IMR-90 (cell line): ENCODE measurements at regions not wholly inside any gene's neighbourhood (a gene's known extent, or its start where the extent isn't known, plus 50 kb on each side); places are given as distances from the start of the nearest gene placed in this dataset.

Experiments
- ATAC-seq: fragments of 200-7000 bp; cut with Tn5 transposase; 2 replicates; pipeline ENCODE4 v1.9.1; 2020; ENCODE audit warnings: low read depth, mild to moderate bottlenecking, moderate library complexity
- BruUV-seq: library from RNA; stranded (reverse); fragments of 400-500 nt; replicated peaks from 2 replicates; lab custom pipeline; 2021; lab: Mats Ljungman, UMichigan
- CTCF ChIA-PET: fragments of 300-600 bp; formaldehyde crosslinking; extraction: SDS; loops from one replicate; lab custom pipeline; 2021; ENCODE audit warnings: antibody characterized with exemption; lab: Yijun Ruan, JAX
- POLR2A ChIA-PET: fragments of 300-600 bp; sonication (Branson Sonifier 250); formaldehyde crosslinking; loops from one replicate; lab custom pipeline; 2022; ENCODE audit warnings: antibody characterized with exemption; ENCODE audit not compliant: unreplicated experiment; lab: Charles Lee
- DNase-seq: peaks from one replicate; pipeline ENCODE4 v3.0.0; 2013
- H2AFZ ChIP-seq: replicated peaks from 2 replicates; pipeline ENCODE3; 2013; ENCODE audit warnings: low read length, mild to moderate bottlenecking; ENCODE audit not compliant: poor library complexity
- H2AK5ac ChIP-seq: 2 replicates; pipeline ENCODE4 v1.6.1; 2013; ENCODE audit warnings: low read depth, low read length, inconsistent platforms
- H2AK9ac ChIP-seq: replicated peaks from 2 replicates; pipeline ENCODE3; 2013; ENCODE audit warnings: mild to moderate bottlenecking, low read depth, low read length, moderate library complexity; ENCODE audit not compliant: poor library complexity
- H2BK120ac ChIP-seq: 2 replicates; pipeline ENCODE4 v1.6.1; 2013; ENCODE audit warnings: low read depth, low read length, inconsistent platforms
- H2BK15ac ChIP-seq: 3 replicates; pipeline ENCODE4 v1.6.1; 2013; ENCODE audit warnings: low read depth, low read length, inconsistent platforms
- H2BK20ac ChIP-seq: 2 replicates; pipeline ENCODE4 v1.6.1; 2013; ENCODE audit warnings: low read depth, mild to moderate bottlenecking, inconsistent platforms, low read length, moderate library complexity
- H2BK5ac ChIP-seq: 2 replicates; pipeline ENCODE4 v1.6.1; 2013; ENCODE audit warnings: mild to moderate bottlenecking, low read depth, low read length, inconsistent platforms; ENCODE audit not compliant: poor library complexity, severe bottlenecking
- H3K14ac ChIP-seq: replicated peaks from 2 replicates; pipeline ENCODE4 v1.6.1; 2013; ENCODE audit warnings: low read depth, low read length, inconsistent platforms
- H3K18ac ChIP-seq: 2 replicates; pipeline ENCODE4 v1.6.1; 2013; ENCODE audit warnings: low read depth, low read length, control low read depth
- H3K23ac ChIP-seq: 2 replicates; pipeline ENCODE4 v1.6.1; 2013; ENCODE audit warnings: low read depth, low read length, inconsistent platforms
- H3K27ac ChIP-seq: 2 replicates; pipeline ENCODE4 v1.5.1; 2013; ENCODE audit warnings: mild to moderate bottlenecking, control low read depth, low read length; ENCODE audit not compliant: insufficient read depth
- H3K27me3 ChIP-seq: 2 replicates; pipeline ENCODE4 v1.6.1; 2013; ENCODE audit warnings: low read length; ENCODE audit not compliant: control insufficient read depth, insufficient read depth
- H3K36me3 ChIP-seq: 2 replicates; pipeline ENCODE4 v1.6.1; 2013; ENCODE audit warnings: low read length, mixed read lengths; ENCODE audit not compliant: control insufficient read depth, insufficient read depth
- H3K4ac ChIP-seq: 2 replicates; pipeline ENCODE4 v1.6.1; 2013; ENCODE audit warnings: low read depth, low read length, inconsistent platforms
- H3K4me1 ChIP-seq: 2 replicates; pipeline ENCODE4 v1.6.1; 2013; ENCODE audit warnings: low read length, mixed read lengths; ENCODE audit not compliant: control insufficient read depth, insufficient read depth
- H3K4me2 ChIP-seq: 2 replicates; pipeline ENCODE4 v1.6.1; 2013; ENCODE audit warnings: low read depth, mild to moderate bottlenecking, control low read depth, low read length, moderate library complexity
- H3K4me3 ChIP-seq: 2 replicates; pipeline ENCODE4 v1.5.1; 2013; ENCODE audit warnings: low read depth, mild to moderate bottlenecking, control low read depth, low read length, moderate library complexity; ENCODE audit not compliant: insufficient read depth
- H3K56ac ChIP-seq: 2 replicates; pipeline ENCODE4 v1.6.1; 2013; ENCODE audit warnings: low read length, inconsistent platforms; ENCODE audit not compliant: insufficient read depth; ENCODE audit errors: extremely low read depth
- H3K79me1 ChIP-seq, 2 experiments: 2 replicates each; pipeline ENCODE4 v1.6.1; 2013; ENCODE audit warnings: low read length in 2 of 2, inconsistent platforms in 1 of 2, low read depth in 1 of 2
- H3K9ac ChIP-seq: 2 replicates; pipeline ENCODE4 v1.6.1; 2013; ENCODE audit warnings: low read depth, low read length, control low read depth
- H3K9me1 ChIP-seq: 2 replicates; pipeline ENCODE4 v1.6.1; 2013; ENCODE audit warnings: low read length, inconsistent platforms; ENCODE audit not compliant: insufficient read depth
- H3K9me3 ChIP-seq: 2 replicates; pipeline ENCODE4 v1.6.1; 2013; ENCODE audit warnings: low read length; ENCODE audit not compliant: control insufficient read depth, insufficient read depth
- H4K20me1 ChIP-seq: 2 replicates; pipeline ENCODE4 v1.6.1; 2013; ENCODE audit warnings: low read length, inconsistent platforms; ENCODE audit not compliant: insufficient read depth
- H4K5ac ChIP-seq: 2 replicates; pipeline ENCODE4 v1.6.1; 2013; ENCODE audit warnings: mild to moderate bottlenecking, low read depth, low read length, control low read depth
- H4K8ac ChIP-seq, 2 experiments: 2 replicates each; pipeline ENCODE4 v1.6.1; 2013; ENCODE audit warnings: low read depth in 2 of 2, low read length in 2 of 2, control low read depth in 1 of 2, inconsistent platforms in 1 of 2
- H4K91ac ChIP-seq: 2 replicates; pipeline ENCODE4 v1.6.1; 2013; ENCODE audit warnings: low read depth, low read length, inconsistent platforms; ENCODE audit not compliant: insufficient read depth
- MAFK ChIP-seq: IDR thresholded peaks from 2 replicates; pipeline ENCODE4 v1.6.1; 2012; ENCODE audit warnings: low read depth, low read length, improper control_type of control experiment
- NFE2L2 ChIP-seq: fragments of 150-350 bp; IDR thresholded peaks from 2 replicates; pipeline ENCODE4 v1.6.1; 2016; ENCODE audit warnings: low read depth, mild to moderate bottlenecking, low read length
- WGBS, 2 experiments: methylation state at CpG; one replicate each; pipeline versions ENCODE4 v1.1.5 to v1.1.7; 2013; ENCODE audit warnings: missing lambda C conversion rate in 2 of 2; ENCODE audit not compliant: insufficient read length in 1 of 2; ENCODE audit errors: extremely low coverage in 2 of 2; 5-methylcytosine and 5-hydroxymethylcytosine counted together
- dilution Hi-C: fragments of 300-500 bp; cut with HindIII; formaldehyde crosslinking; loops from one replicate; pipeline ENCODE4 v1.14.3; 2018; ENCODE audit warnings: low sequenced_read_pairs; ENCODE audit not compliant: unreplicated experiment
- in situ Hi-C: fragments of 300-500 bp; cut with MboI; formaldehyde crosslinking; loops from 3 replicates; pipeline ENCODE4 v1.14.3; 2019; ENCODE audit warnings: low sequenced_read_pairs, inconsistent platforms, mixed read lengths
- intact Hi-C: fragments of 100-400 bp; cut with micrococcal nuclease; formaldehyde crosslinking; loops from 2 replicates; pipeline ENCODE4 v1.10.0; 2022

GRCh38 chr5:3534997-3535396, 60.6 kb upstream of the IRX1 start:
- in situ Hi-C loops = no loop called here
- no peak for DNase-seq
- no peak overlapping the region for H3K27ac ChIP-seq
- H3K18ac ChIP-seq = no peak overlapping the region
- no peak overlapping the region for H3K56ac ChIP-seq
- no peak overlapping the region for H3K14ac ChIP-seq
- no peak overlapping the region for H3K4me2 ChIP-seq
- no peak overlapping the region for H2AK5ac ChIP-seq
- H3K4ac ChIP-seq = no peak overlapping the region
- no peaks in the 10 kb centered on the region for H3K27me3 ChIP-seq
- no peak overlapping the region for H3K4me3 ChIP-seq
- H2AFZ ChIP-seq = no peak overlapping the region
- H2AK9ac ChIP-seq = no peak overlapping the region
- no peaks in the 10 kb centered on the region for H3K9me1 ChIP-seq
- ATAC-seq = no peak
- TF ChIP-seq MAFK (no peak), NFE2L2 (0 out of 2 replicates have a peak, but pooled peaks have one; percentile 24)
- no peak overlapping the region for H2BK15ac ChIP-seq
- H3K9me3 ChIP-seq = peaks cover 43% of the 10 kb centered on the region
- no peak overlapping the region for H3K23ac ChIP-seq
- ChIA-PET POLR2A (no interaction called here), CTCF (no interaction called here)
- H4K91ac ChIP-seq = no peak overlapping the region
- 73% methylated on average over 6 of the region's 13 CpGs; no CpG with 5 or more reads in 1 of the 2 experiments for WGBS, 2 experiments
- no peaks in the 10 kb centered on the region for H4K20me1 ChIP-seq
- dilution Hi-C loops = no loop called here
- H2BK5ac ChIP-seq = no peak overlapping the region
- no peak overlapping the region for H4K5ac ChIP-seq
- no TSS peak for BruUV-seq
- H2BK20ac ChIP-seq = no peak overlapping the region
- no peak overlapping the region for H2BK120ac ChIP-seq
- H4K8ac ChIP-seq = no peak overlapping the region
- H3K4me1 ChIP-seq = no peaks in the 10 kb centered on the region
- no peak overlapping the region for H3K9ac ChIP-seq
- no peaks in the 10 kb centered on the region for H3K36me3 ChIP-seq
- H3K79me1 ChIP-seq = no peaks in the 10 kb centered on the region
- intact Hi-C loops = no loop called here
